HEK293 (cell line): ENCODE measurements at regions not wholly inside any gene's neighbourhood (a gene's known extent, or its start where the extent isn't known, plus 50 kb on each side); places are given as distances from the start of the nearest gene placed in this dataset.

Experiments
- CTCF ChIA-PET: fragments of 350-600 bp; formaldehyde crosslinking; extraction: SDS; loops from one replicate; lab custom pipeline; 2021; ENCODE audit warnings: antibody characterized with exemption; lab: Yijun Ruan, JAX
- POLR2A ChIA-PET: fragments of 300-600 bp; formaldehyde crosslinking; extraction: SDS; loops from one replicate; lab custom pipeline; 2020; ENCODE audit warnings: antibody characterized with exemption, inconsistent platforms; lab: Yijun Ruan, JAX
- H3K27ac ChIP-seq: fragments of 200-500 bp; sonication (Bioruptor generic); 2 replicates; pipeline ENCODE4 v1.5.1; 2014; ENCODE audit warnings: low read depth, low read length, control low read depth, inconsistent platforms; ENCODE audit errors: extremely low read depth
- H3K36me3 ChIP-seq, 2 experiments: fragments of 200-500 bp in 1 of 2; sonication (Bioruptor generic) in 1 of 2; 1 replicate in 1 of 2; 2 replicates in 1 of 2; pipeline ENCODE4 v1.5.1; 2014 to 2017; ENCODE audit warnings: inconsistent platforms in 2 of 2, low read length in 2 of 2; ENCODE audit not compliant: control insufficient read depth in 2 of 2, insufficient read depth in 1 of 2
- H3K4me1 ChIP-seq: fragments of 200-500 bp; sonication (Bioruptor generic); 2 replicates; pipeline ENCODE4 v1.5.1; 2014; ENCODE audit warnings: mild to moderate bottlenecking, low read length, inconsistent platforms; ENCODE audit not compliant: control insufficient read depth, insufficient read depth
- H3K4me3 ChIP-seq: 2 replicates; pipeline ENCODE4 v1.5.1; 2011; ENCODE audit warnings: low read depth, mild to moderate bottlenecking, control low read depth, low read length, moderate library complexity
- H3K9me3 ChIP-seq: fragments of 200-500 bp; sonication (Bioruptor generic); 2 replicates; pipeline ENCODE4 v1.5.1; 2014; ENCODE audit warnings: low read depth, low read length, inconsistent platforms; ENCODE audit not compliant: control insufficient read depth, insufficient read depth
- BCL11B ChIP-seq: fragments of 450-650 bp; formaldehyde crosslinking; IDR thresholded peaks from 2 replicates; pipeline ENCODE4 v1.5.1; 2016; ENCODE audit warnings: low read depth, missing biosample characterization, missing genetic modification characterization
- INSM2 ChIP-seq: fragments of 450-650 bp; formaldehyde crosslinking; IDR thresholded peaks from 2 replicates; pipeline ENCODE4 v1.5.1; 2016; ENCODE audit warnings: missing biosample characterization, missing genetic modification characterization
- PBX3 ChIP-seq: sonication (generic); formaldehyde crosslinking; IDR thresholded peaks from 2 replicates; pipeline ENCODE4 v1.8.1; 2022; ENCODE audit warnings: mild to moderate bottlenecking, moderate library complexity, missing genetic modification reagents
- PRDM1 ChIP-seq: fragments of 450-650 bp; formaldehyde crosslinking; IDR thresholded peaks from 2 replicates; pipeline ENCODE4; 2016; ENCODE audit warnings: missing biosample characterization, missing genetic modification characterization
- PRDM10 ChIP-seq: fragments of 450-650 bp; formaldehyde crosslinking; IDR thresholded peaks from 2 replicates; pipeline ENCODE4 v1.5.1; 2016; ENCODE audit warnings: missing biosample characterization, missing genetic modification characterization
- ZBTB10 ChIP-seq: fragments of 450-650 bp; formaldehyde crosslinking; IDR thresholded peaks from 2 replicates; pipeline ENCODE4 v1.5.1; 2016; ENCODE audit warnings: missing biosample characterization, missing genetic modification characterization
- ZNF148 ChIP-seq: fragments of 450-650 bp; formaldehyde crosslinking; IDR thresholded peaks from 2 replicates; pipeline ENCODE4 v1.5.0; 2017; ENCODE audit warnings: missing biosample characterization, missing genetic modification characterization, borderline replicate concordance
- ZNF202 ChIP-seq: fragments of 450-650 bp; formaldehyde crosslinking; IDR thresholded peaks from 2 replicates; pipeline ENCODE4 v1.5.1; 2016; ENCODE audit warnings: missing biosample characterization, missing genetic modification characterization, borderline replicate concordance
- ZNF354C ChIP-seq: fragments of 450-650 bp; formaldehyde crosslinking; IDR thresholded peaks from 2 replicates; pipeline ENCODE4 v1.5.1; 2016; ENCODE audit warnings: missing biosample characterization, missing genetic modification characterization, low read depth, borderline replicate concordance
- ZNF48 ChIP-seq: fragments of 450-650 bp; formaldehyde crosslinking; IDR thresholded peaks from 2 replicates; pipeline ENCODE4 v1.5.1; 2016; ENCODE audit warnings: missing biosample characterization, missing genetic modification characterization
- ZNF610 ChIP-seq: fragments of 450-650 bp; formaldehyde crosslinking; IDR thresholded peaks from 2 replicates; pipeline ENCODE4 v1.5.1; 2016; ENCODE audit warnings: missing biosample characterization, missing genetic modification characterization, borderline replicate concordance
- ZNF639 ChIP-seq: fragments of 450-650 bp; formaldehyde crosslinking; IDR thresholded peaks from 2 replicates; pipeline ENCODE4 v1.5.1; 2016; ENCODE audit warnings: missing biosample characterization, missing genetic modification characterization
- ZSCAN18 ChIP-seq: fragments of 450-650 bp; formaldehyde crosslinking; IDR thresholded peaks from 2 replicates; pipeline ENCODE4 v1.5.1; 2016; ENCODE audit warnings: missing biosample characterization, missing genetic modification characterization
- ZSCAN30 ChIP-seq: fragments of 450-650 bp; IDR thresholded peaks from 2 replicates; pipeline ENCODE4 v1.5.1; 2018; ENCODE audit warnings: missing biosample characterization, mild to moderate bottlenecking, missing genetic modification characterization, moderate library complexity

GRCh38 chr10:3366735-3367405 lies 194.3 kb upstream of the PITRM1 start:
- no peaks in the 10 kb centered on the region for H3K36me3 ChIP-seq
- H3K9me3 ChIP-seq, result no peaks in the 10 kb centered on the region
- no peak overlapping the region for H3K27ac ChIP-seq
- ChIA-PET CTCF (no interaction called here), POLR2A (no interaction called here)
- H3K4me3 ChIP-seq, result no peak overlapping the region
- no peaks in the 10 kb centered on the region for H3K4me1 ChIP-seq
- TF ChIP-seq ZBTB10 (tag by site-specific recombination) (no peak), PBX3 (no peak), BCL11B (tag by site-specific recombination) (no peak), ZNF639 (no peak), PRDM10 (tag by site-specific recombination) (no peak), ZSCAN18 (tag by site-specific recombination) (no peak), ZNF48 (no peak), ZNF354C (tag by site-specific recombination) (no peak), ZSCAN30 (tag by site-specific recombination) (no peak), ZNF148 (tag by site-specific recombination) (no peak), PRDM1 (no peak), ZNF610 (tag by site-specific recombination) (no peak), ZNF202 (no peak), INSM2 (tag by site-specific recombination) (no peak)
